Small intestine (tissue), 7 donors: ENCODE measurements at regions not wholly inside any gene's neighbourhood (a gene's known extent, or its start where the extent isn't known, plus 50 kb on each side); places are given as distances from the start of the nearest gene placed in this dataset.

Experiments
- DNase-seq, 2 donors: peaks; one replicate each; pipeline versions ENCODE4 v3.0.0 to v3.0.0-alpha.2; 2013
- FAIRE-seq: peaks from 2 replicates; lab custom pipeline; 2012; peaks lifted over from hg19 to GRCh38; lab: Jason Lieb, UNC
- H3K27ac ChIP-seq, 3 donors: one replicate each; pipeline ENCODE4 v1.5.1; 2013; ENCODE audit warnings: low read length in 2 of 3, mild to moderate bottlenecking in 2 of 3, control low read depth in 1 of 3, inconsistent platforms in 1 of 3, low read depth in 1 of 3, moderate library complexity in 1 of 3
- H3K27me3 ChIP-seq, 3 donors: one replicate each; pipeline ENCODE4 v1.6.1; 2013; ENCODE audit warnings: low read length in 3 of 3, inconsistent platforms in 1 of 3; ENCODE audit not compliant: control insufficient read depth in 3 of 3, insufficient read depth in 3 of 3
- H3K36me3 ChIP-seq, 3 donors: one replicate each; pipeline ENCODE4 v1.6.1; 2013; ENCODE audit warnings: low read length in 3 of 3, inconsistent platforms in 1 of 3, low read depth in 1 of 3, mild to moderate bottlenecking in 1 of 3, moderate library complexity in 1 of 3; ENCODE audit not compliant: control insufficient read depth in 3 of 3, insufficient read depth in 2 of 3
- H3K4me1 ChIP-seq, 3 donors: one replicate each; pipeline ENCODE4 v1.6.1; 2013; ENCODE audit warnings: low read length in 2 of 3, inconsistent platforms in 1 of 3, low read depth in 1 of 3, mild to moderate bottlenecking in 1 of 3, moderate library complexity in 1 of 3; ENCODE audit not compliant: control insufficient read depth in 3 of 3, insufficient read depth in 2 of 3
- H3K4me3 ChIP-seq, 3 donors: one replicate each; pipeline ENCODE4 v1.5.1; 2013; ENCODE audit warnings: low read length in 3 of 3, control low read depth in 1 of 3, inconsistent platforms in 1 of 3, low read depth in 1 of 3, mild to moderate bottlenecking in 1 of 3, moderate library complexity in 1 of 3
- H3K9me3 ChIP-seq, 2 donors: one replicate each; pipeline ENCODE4 v1.6.1; 2013; ENCODE audit warnings: low read depth in 1 of 2, low read length in 1 of 2; ENCODE audit not compliant: control insufficient read depth in 2 of 2, insufficient read depth in 1 of 2
- WGBS, 3 donors: extraction: QIAGEN DNeasy Blood & Tissue Kit; methylation state at CpG; one replicate each; pipeline ENCODE4 v1.1.7; 2013; 5-methylcytosine and 5-hydroxymethylcytosine counted together
- donor health status: healthy with polysubstance abuse.
- donor health status: control.
- donor health status: control.
- donor health status: Bipolar disorder and iron deficiency.
- donor health status: healthy.

GRCh38 chr11:88041679-88042078 lies 133.6 kb downstream of the RAB38 start:
- 72 to 89% (median 88%) methylated on average over 2 of the region's 2 CpGs for WGBS, 3 donors
- no peaks in the 10 kb centered on the region for H3K36me3 ChIP-seq
- FAIRE-seq = no peak
- H3K9me3 ChIP-seq = no peaks in the 10 kb centered on the region
- H3K27ac ChIP-seq = no peak overlapping the region
- DNase-seq = no peak
- H3K4me3 ChIP-seq = no peak overlapping the region
- H3K4me1 ChIP-seq = no peaks in the 10 kb centered on the region
- H3K27me3 ChIP-seq = no peaks in the 10 kb centered on the region

GRCh38 chr11:88040148-88040496 lies 135.1 kb downstream of the RAB38 start:
- no peak overlapping the region for H3K4me3 ChIP-seq
- FAIRE-seq (no peak), DNase-seq (no peak)
- H3K4me1 ChIP-seq = no peaks in the 10 kb centered on the region
- no peaks in the 10 kb centered on the region for H3K36me3 ChIP-seq
- WGBS, 3 donors = 71 to 85% (median 73%) methylated on average over 1 of the region's 1 CpG
- H3K27ac ChIP-seq = no peak overlapping the region
- no peaks in the 10 kb centered on the region for H3K27me3 ChIP-seq
- no peaks in the 10 kb centered on the region for H3K9me3 ChIP-seq

- no peaks in the 10 kb centered on the region for H3K4me1 ChIP-seq
- H3K27ac ChIP-seq = no peak overlapping the region
- no peaks in the 10 kb centered on the region for H3K9me3 ChIP-seq
- no peak for FAIRE-seq
- H3K27me3 ChIP-seq = no peaks in the 10 kb centered on the region
- whole genome bisulfite sequencing, 3 donors = 41 to 74% (median 58%) methylated on average over 2 of the region's 2 CpGs
- H3K4me3 ChIP-seq = no peak overlapping the region
- no peak for DNase-seq
- no peaks in the 10 kb centered on the region for H3K36me3 ChIP-seq
These were observed 135.6 kb downstream of the RAB38 start for GRCh38 chr11:88039476-88040147.

- Histone ChIP-seq H3K36me3 (no peaks in the 10 kb centered on the region), H3K9me3 (no peaks in the 10 kb centered on the region), H3K27ac (no peak overlapping the region), H3K4me3 (no peak overlapping the region), H3K4me1 (no peaks in the 10 kb centered on the region), H3K27me3 (no peaks in the 10 kb centered on the region)
- DNase-seq (no peak), FAIRE-seq (no peak)
- WGBS, 3 donors = 81 to 92% (median 82%) methylated on average over 2 of the region's 2 CpGs
These were observed 137.2 kb downstream of the RAB38 start for GRCh38 chr11:88038063-88038462.

- Histone ChIP-seq H3K4me3 (no peak overlapping the region), H3K4me1 (no peaks in the 10 kb centered on the region), H3K9me3 (no peaks in the 10 kb centered on the region), H3K36me3 (no peaks in the 10 kb centered on the region), H3K27ac (no peak overlapping the region), H3K27me3 (no peaks in the 10 kb centered on the region)
- DNase-seq = no peak
- no peak for FAIRE-seq
These were observed 138.5 kb downstream of the RAB38 start for GRCh38 chr11:88036701-88037100.

- H3K27me3 ChIP-seq = no peaks in the 10 kb centered on the region
- no peaks in the 10 kb centered on the region for H3K9me3 ChIP-seq
- no peak overlapping the region for H3K27ac ChIP-seq
- DNase-seq (no peak), FAIRE-seq (peak; percentile 19)
- WGBS, 3 donors = 76 to 89% (median 81%) methylated on average over 2 of the region's 2 CpGs
- no peaks in the 10 kb centered on the region for H3K4me1 ChIP-seq
- no peaks in the 10 kb centered on the region for H3K36me3 ChIP-seq
- H3K4me3 ChIP-seq = no peak overlapping the region
These were observed 140.0 kb downstream of the RAB38 start for GRCh38 chr11:88035271-88035670.

GRCh38 chr11:88017666-88018065 lies 157.6 kb downstream of the RAB38 start:
- 50 to 59% (median 58%) methylated on average over 4 of the region's 4 CpGs for WGBS, 3 donors
- Histone ChIP-seq H3K4me3 (no peak overlapping the region), H3K9me3 (no peaks in the 10 kb centered on the region), H3K36me3 (no peaks in the 10 kb centered on the region), H3K4me1 (no peaks in the 10 kb centered on the region), H3K27me3 (peaks cover 0 to 2% (median 0%) of the 10 kb centered on the region in 3 donors), H3K27ac (no peak overlapping the region)
- DNase-seq (no peak), FAIRE-seq (no peak)

GRCh38 chr11:88016392-88017170 lies 158.7 kb downstream of the RAB38 start:
- Histone ChIP-seq H3K9me3 (no peaks in the 10 kb centered on the region), H3K27me3 (peaks cover 0 to 2% (median 0%) of the 10 kb centered on the region in 3 donors), H3K4me1 (no peaks in the 10 kb centered on the region), H3K27ac (no peak overlapping the region), H3K36me3 (no peaks in the 10 kb centered on the region), H3K4me3 (no peak overlapping the region)
- no peak for FAIRE-seq
- peak; percentile 76 to 85 for DNase-seq
- 15 to 27% (median 18%) methylated on average over 3 of the region's 3 CpGs for WGBS, 3 donors
